ENCODE measurements at regions not wholly inside any gene's neighbourhood (a gene's known extent, or its start where the extent isn't known, plus 50 kb on each side); places are given as distances from the start of the nearest gene placed in this dataset.
"Not testable (repeated sequence)": the region's sequence is repeated elsewhere in the genome, so short reads cannot be mapped to it uniquely, and the experiment has no call there.

DNA sequence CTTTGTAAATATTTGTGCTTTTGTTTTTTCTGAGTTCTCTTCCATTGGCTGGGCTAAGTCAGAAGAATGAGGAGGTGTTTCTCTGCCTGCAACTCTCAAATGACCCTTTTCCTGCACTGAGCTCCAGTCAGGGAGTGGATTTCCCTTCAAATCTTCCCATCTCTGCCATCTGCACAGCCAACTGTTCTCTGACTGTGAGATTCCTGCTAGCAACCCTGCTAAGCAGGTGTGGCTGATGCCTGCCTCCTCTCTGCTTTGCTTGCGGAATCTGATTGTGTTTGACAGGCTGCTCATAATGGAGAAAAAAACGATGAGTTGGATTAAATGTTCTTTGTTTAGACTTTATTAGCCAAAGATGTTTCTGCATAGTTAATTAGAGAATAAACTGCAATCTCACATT is 519.8 kb downstream of the TMEM114 start:
- H3K79me2 ChIP-seq, result no peaks in the 10 kb centered on the region
- no peaks in the 10 kb centered on the region for H3K27me3 ChIP-seq
- no peaks in the 10 kb centered on the region for H4K20me1 ChIP-seq (ENCODE audit: insufficient read depth, poor library complexity, severe bottlenecking)
- no peak overlapping the region for H3K4me3 ChIP-seq
- TF ChIP-seq, protein P1, sequence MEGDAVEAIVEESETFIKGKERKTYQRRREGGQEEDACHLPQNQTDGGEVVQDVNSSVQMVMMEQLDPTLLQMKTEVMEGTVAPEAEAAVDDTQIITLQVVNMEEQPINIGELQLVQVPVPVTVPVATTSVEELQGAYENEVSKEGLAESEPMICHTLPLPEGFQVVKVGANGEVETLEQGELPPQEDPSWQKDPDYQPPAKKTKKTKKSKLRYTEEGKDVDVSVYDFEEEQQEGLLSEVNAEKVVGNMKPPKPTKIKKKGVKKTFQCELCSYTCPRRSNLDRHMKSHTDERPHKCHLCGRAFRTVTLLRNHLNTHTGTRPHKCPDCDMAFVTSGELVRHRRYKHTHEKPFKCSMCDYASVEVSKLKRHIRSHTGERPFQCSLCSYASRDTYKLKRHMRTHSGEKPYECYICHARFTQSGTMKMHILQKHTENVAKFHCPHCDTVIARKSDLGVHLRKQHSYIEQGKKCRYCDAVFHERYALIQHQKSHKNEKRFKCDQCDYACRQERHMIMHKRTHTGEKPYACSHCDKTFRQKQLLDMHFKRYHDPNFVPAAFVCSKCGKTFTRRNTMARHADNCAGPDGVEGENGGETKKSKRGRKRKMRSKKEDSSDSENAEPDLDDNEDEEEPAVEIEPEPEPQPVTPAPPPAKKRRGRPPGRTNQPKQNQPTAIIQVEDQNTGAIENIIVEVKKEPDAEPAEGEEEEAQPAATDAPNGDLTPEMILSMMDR (IDR thresholded peaks at IDR 0.05; ENCODE audit: poor library complexity), result no peak
- no peak for TF ChIP-seq EZH2phosphoT487 (IDR thresholded peaks at IDR 0.05; ENCODE audit: low read depth, severe bottlenecking, unreplicated experiment)
- no peaks in the 10 kb centered on the region for H3K9me3 ChIP-seq (ENCODE audit: low read depth)
- H3K36me3 ChIP-seq (replicated peaks; ENCODE audit: insufficient read depth, low read depth), result no peaks in the 10 kb centered on the region
- no peak overlapping the region for H3K4me2 ChIP-seq
- no peak for DNase-seq (ENCODE audit: low spot score)
- WGBS (ENCODE audit: low lambda C conversion rate, missing lambda C conversion rate), result 67% methylated on average over 2 of the region's 2 CpGs
- no peak overlapping the region for H3K27ac ChIP-seq
- no peak overlapping the region for H2AFZ ChIP-seq
- no peaks in the 10 kb centered on the region for H3K4me1 ChIP-seq (ENCODE audit: insufficient read depth)
- no peaks in the 10 kb centered on the region for H3K9me2 ChIP-seq (replicated peaks; ENCODE audit: insufficient read depth)

- not testable (repeated sequence) for H3K79me2 ChIP-seq; H3K9me2 ChIP-seq (replicated peaks; ENCODE audit: insufficient read depth); H3K9me3 ChIP-seq (ENCODE audit: low read depth); H3K4me3 ChIP-seq; H4K20me1 ChIP-seq (ENCODE audit: insufficient read depth, poor library complexity, severe bottlenecking); H3K4me1 ChIP-seq (ENCODE audit: insufficient read depth); H3K27ac ChIP-seq; H2AFZ ChIP-seq; DNase-seq (ENCODE audit: low spot score); H3K4me2 ChIP-seq; H3K27me3 ChIP-seq; H3K36me3 ChIP-seq (replicated peaks; ENCODE audit: insufficient read depth, low read depth)
- 92% methylated on average over 3 of the region's 3 CpGs for WGBS (ENCODE audit: low lambda C conversion rate, missing lambda C conversion rate)
These were observed 522.1 kb downstream of the TMEM114 start for GRCh38 chr16:8068225-8068624.

DNA sequence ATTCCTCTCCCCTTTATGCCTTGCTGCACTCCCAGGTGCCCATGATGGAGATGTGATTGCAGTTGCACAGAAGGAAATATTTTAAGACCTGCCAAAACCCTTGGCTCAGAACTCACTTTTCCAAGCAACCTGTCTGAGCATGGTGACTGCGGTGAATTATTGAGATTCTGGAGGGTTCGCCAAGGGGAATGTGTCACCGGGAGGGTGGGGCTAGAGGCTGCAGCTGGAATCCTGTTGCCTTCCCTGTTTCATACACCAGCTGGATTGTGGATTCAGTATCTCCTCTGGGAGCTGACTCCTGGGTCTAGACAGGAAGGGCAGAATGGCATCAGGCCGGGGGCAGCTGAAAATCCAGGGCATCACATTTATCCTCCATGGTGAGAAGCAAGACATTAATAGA is 527.2 kb downstream of the TMEM114 start:
- WGBS (ENCODE audit: low lambda C conversion rate, missing lambda C conversion rate), result 82% methylated on average over 4 of the region's 4 CpGs
- no peak overlapping the region for H3K4me2 ChIP-seq
- DNase-seq (ENCODE audit: low spot score), result no peak

GRCh38 chr16:8062677-8063076 is 527.6 kb downstream of the TMEM114 start:
- no peaks in the 10 kb centered on the region for H3K27me3 ChIP-seq
- H3K9me2 ChIP-seq (replicated peaks; ENCODE audit: insufficient read depth), result no peaks in the 10 kb centered on the region
- no peaks in the 10 kb centered on the region for H3K36me3 ChIP-seq (replicated peaks; ENCODE audit: insufficient read depth, low read depth)
- H3K79me2 ChIP-seq, result no peaks in the 10 kb centered on the region
- no peaks in the 10 kb centered on the region for H3K4me1 ChIP-seq (ENCODE audit: insufficient read depth)
- H3K27ac ChIP-seq, result no peak overlapping the region
- no peak overlapping the region for H2AFZ ChIP-seq
- H3K4me3 ChIP-seq, result no peak overlapping the region
- H3K9me3 ChIP-seq (ENCODE audit: low read depth), result no peaks in the 10 kb centered on the region
- H4K20me1 ChIP-seq (ENCODE audit: insufficient read depth, poor library complexity, severe bottlenecking), result no peaks in the 10 kb centered on the region
- no peak overlapping the region for H3K4me2 ChIP-seq
- no peak for TF ChIP-seq EZH2phosphoT487 (IDR thresholded peaks at IDR 0.05; ENCODE audit: low read depth, severe bottlenecking, unreplicated experiment)
- TF ChIP-seq, protein P1 (IDR thresholded peaks at IDR 0.05; ENCODE audit: poor library complexity), result no peak
- no peak for TF ChIP-seq EZH2 (IDR thresholded peaks at IDR 0.05; ENCODE audit: borderline replicate concordance)
- WGBS (ENCODE audit: low lambda C conversion rate, missing lambda C conversion rate), result 87% methylated on average over 9 of the region's 9 CpGs
- DNase-seq (ENCODE audit: low spot score), result no peak

More for the DNA sequence above, 527.2 kb downstream of the TMEM114 start:
- no peak overlapping the region for H3K4me3 ChIP-seq
- no peak for TF ChIP-seq EZH2phosphoT487 (IDR thresholded peaks at IDR 0.05; ENCODE audit: low read depth, severe bottlenecking, unreplicated experiment)
- TF ChIP-seq, protein P1 (IDR thresholded peaks at IDR 0.05; ENCODE audit: poor library complexity), result no peak
- no peak for TF ChIP-seq EZH2 (IDR thresholded peaks at IDR 0.05; ENCODE audit: borderline replicate concordance)
- no peaks in the 10 kb centered on the region for H3K36me3 ChIP-seq (replicated peaks; ENCODE audit: insufficient read depth, low read depth)
- no peaks in the 10 kb centered on the region for H4K20me1 ChIP-seq (ENCODE audit: insufficient read depth, poor library complexity, severe bottlenecking)
- no peaks in the 10 kb centered on the region for H3K79me2 ChIP-seq
- H2AFZ ChIP-seq, result no peak overlapping the region
- H3K9me2 ChIP-seq (replicated peaks; ENCODE audit: insufficient read depth), result no peaks in the 10 kb centered on the region
- no peaks in the 10 kb centered on the region for H3K27me3 ChIP-seq
- H3K9me3 ChIP-seq (ENCODE audit: low read depth), result no peaks in the 10 kb centered on the region
- H3K4me1 ChIP-seq (ENCODE audit: insufficient read depth), result no peaks in the 10 kb centered on the region
- H3K27ac ChIP-seq, result no peak overlapping the region
